Left ventricle myocardium inferior (tissue), 1 donor: ENCODE measurements at regions not wholly inside any gene's neighbourhood (a gene's known extent, or its start where the extent isn't known, plus 50 kb on each side); places are given as distances from the start of the nearest gene placed in this dataset.

Experiments
- DNase-seq: peaks from one replicate; pipeline ENCODE4 v3.0.0-alpha.2; 2020
- H3K27ac ChIP-seq: fragments of 200-600 bp; replicated peaks from 2 replicates; pipeline ENCODE4 v1.8.0; 2021
- H3K27me3 ChIP-seq: fragments of 200-600 bp; 2 replicates; pipeline ENCODE4 v1.8.0; 2021; ENCODE audit warnings: low read depth
- H3K36me3 ChIP-seq: fragments of 200-600 bp; 2 replicates; pipeline ENCODE4 v1.8.0; 2021
- H3K4me1 ChIP-seq: fragments of 200-600 bp; 2 replicates; pipeline ENCODE4 v1.8.0; 2021
- H3K4me3 ChIP-seq: fragments of 200-600 bp; 2 replicates; pipeline ENCODE4 v1.8.0; 2021; ENCODE audit warnings: mild to moderate bottlenecking, moderate library complexity
- H3K9me3 ChIP-seq: fragments of 200-600 bp; replicated peaks from 2 replicates; pipeline ENCODE4 v1.8.0; 2021
- CTCF ChIP-seq: fragments of 200-600 bp; IDR thresholded peaks from 2 replicates; pipeline ENCODE4 v1.8.0; 2021; ENCODE audit warnings: antibody characterized with exemption, mild to moderate bottlenecking, borderline replicate concordance
- intact Hi-C: fragments of 100-400 bp; cut with micrococcal nuclease; formaldehyde crosslinking; loops from one replicate; pipeline ENCODE4 v1.11.0; 2022
- donor health status: DM: no; HTN: yes; CAD: no; lungs with severe emphysema.

- H3K9me3 ChIP-seq = peaks cover 22% of the 10 kb centered on the region
- no peak overlapping the region for H3K4me3 ChIP-seq
- no peaks in the 10 kb centered on the region for H3K27me3 ChIP-seq
- no peaks in the 10 kb centered on the region for H3K36me3 ChIP-seq
- no peak overlapping the region for H3K27ac ChIP-seq
- no peak for TF ChIP-seq CTCF
- intact Hi-C loops = no loop called here
- DNase-seq = no peak
- no peaks in the 10 kb centered on the region for H3K4me1 ChIP-seq
Measured at GRCh38 chr10:9643782-9644181, 1373.9 kb upstream of the CELF2 start.

GRCh38 chr10:9645404-9645803 lies 1372.3 kb upstream of the CELF2 start:
- Histone ChIP-seq H3K27ac (no peak overlapping the region), H3K9me3 (peaks cover 22% of the 10 kb centered on the region), H3K4me3 (no peak overlapping the region), H3K36me3 (no peaks in the 10 kb centered on the region), H3K4me1 (no peaks in the 10 kb centered on the region), H3K27me3 (no peaks in the 10 kb centered on the region)
- no peak for TF ChIP-seq CTCF
- DNase-seq = no peak
- intact Hi-C loops = no loop called here

- H3K36me3 ChIP-seq = no peaks in the 10 kb centered on the region
- H3K27ac ChIP-seq = no peak overlapping the region
- peaks cover 22% of the 10 kb centered on the region for H3K9me3 ChIP-seq
- no peak for TF ChIP-seq CTCF
- H3K4me1 ChIP-seq = no peaks in the 10 kb centered on the region
- intact Hi-C loops = no loop called here
- no peak overlapping the region for H3K4me3 ChIP-seq
- no peaks in the 10 kb centered on the region for H3K27me3 ChIP-seq
- DNase-seq = no peak
Measured at GRCh38 chr10:9645928-9646600, 1371.6 kb upstream of the CELF2 start.

DNA sequence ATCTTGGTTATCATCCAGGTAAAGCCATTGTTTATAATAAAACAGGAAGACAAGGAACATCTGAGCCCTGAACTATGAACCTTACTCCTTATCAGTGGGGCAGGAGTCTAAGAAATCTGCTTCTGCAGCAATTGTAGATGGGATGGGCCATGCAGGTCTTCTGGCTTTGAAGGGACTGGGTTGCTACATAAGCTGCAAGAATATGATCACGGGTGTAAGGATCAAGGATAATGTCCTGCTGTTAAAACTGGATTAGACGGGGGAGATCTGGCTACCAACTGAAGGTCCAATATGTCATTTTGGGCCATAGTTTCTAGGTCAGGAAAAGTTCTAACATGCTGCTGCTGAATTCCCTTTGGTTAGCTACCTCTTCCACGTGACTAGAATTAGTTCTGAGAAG lies 1363.4 kb upstream of the CELF2 start:
- H3K27me3 ChIP-seq = no peaks in the 10 kb centered on the region
- no peak overlapping the region for H3K27ac ChIP-seq
- H3K36me3 ChIP-seq = no peaks in the 10 kb centered on the region
- no peaks in the 10 kb centered on the region for H3K4me1 ChIP-seq
- no peaks in the 10 kb centered on the region for H3K9me3 ChIP-seq
- TF ChIP-seq CTCF = no peak
- DNase-seq = no peak
- intact Hi-C loops = no loop called here
- H3K4me3 ChIP-seq = no peak overlapping the region

DNA sequence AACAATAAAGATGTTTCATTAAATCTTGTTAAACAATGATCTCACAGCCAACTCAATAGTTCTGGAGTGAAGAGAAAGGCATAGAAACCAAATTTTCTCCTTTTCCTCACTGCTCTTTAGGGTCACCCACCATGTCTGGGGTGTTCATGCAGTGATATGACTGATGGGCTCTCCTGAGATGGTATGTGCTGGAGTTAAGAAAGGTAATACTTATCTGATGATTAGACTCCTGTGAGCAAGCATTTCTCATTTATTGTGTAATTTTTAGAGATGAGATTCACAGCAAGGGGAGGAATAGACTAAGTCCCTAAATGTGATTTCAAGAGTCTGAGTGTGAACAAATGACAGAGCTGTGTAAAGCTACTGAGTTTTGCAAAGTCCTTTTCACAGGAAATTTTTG lies 1361.3 kb upstream of the CELF2 start:
- no peaks in the 10 kb centered on the region for H3K27me3 ChIP-seq
- no peak for TF ChIP-seq CTCF
- intact Hi-C loops = no loop called here
- H3K9me3 ChIP-seq = peaks cover under 1% of the 10 kb centered on the region
- H3K27ac ChIP-seq = no peak overlapping the region
- H3K36me3 ChIP-seq = no peaks in the 10 kb centered on the region
- H3K4me1 ChIP-seq = no peaks in the 10 kb centered on the region
- DNase-seq = no peak
- no peak overlapping the region for H3K4me3 ChIP-seq
